HL-60 (cell line): ENCODE measurements at regions not wholly inside any gene's neighbourhood (a gene's known extent, or its start where the extent isn't known, plus 50 kb on each side); places are given as distances from the start of the nearest gene placed in this dataset.

Experiments
- CTCF ChIP-seq: IDR thresholded peaks from one replicate; pipeline ENCODE4 v1.5.1; 2011; ENCODE audit warnings: low read length, control low read depth, inconsistent platforms; ENCODE audit not compliant: insufficient read depth
- GABPA ChIP-seq: IDR thresholded peaks from 2 replicates; pipeline ENCODE4 v1.6.1; 2012; ENCODE audit warnings: low read depth
- POLR2AphosphoS5 ChIP-seq: IDR thresholded peaks from 2 replicates; pipeline ENCODE4 v1.6.1; 2012; ENCODE audit warnings: low read depth
- REST ChIP-seq: IDR thresholded peaks from 2 replicates; pipeline ENCODE4 v1.6.1; 2012; ENCODE audit warnings: low read depth; ENCODE audit not compliant: insufficient replicate concordance

GRCh38 chr16:7090628-7091115 lies 242.0 kb upstream of the RBFOX1 start:
- TF ChIP-seq CTCF (no peak), REST (no peak), GABPA (no peak), POLR2AphosphoS5 (no peak)
